Muscle of leg (tissue), 3 donors: ENCODE measurements at regions not wholly inside any gene's neighbourhood (a gene's known extent, or its start where the extent isn't known, plus 50 kb on each side); places are given as distances from the start of the nearest gene placed in this dataset.
A peak's percentile ranks its signal among the peaks of the same experiment; 100 is the strongest.

Source experiments
- DNase-seq: peaks from one replicate; pipeline ENCODE4 v3.0.0; 2013
- H3K27ac ChIP-seq: one replicate; pipeline ENCODE4 v1.5.1; 2013; ENCODE audit warnings: mild to moderate bottlenecking, low read length, control low read depth
- H3K27me3 ChIP-seq: one replicate; pipeline ENCODE4 v1.6.1; 2013; ENCODE audit warnings: low read length; ENCODE audit not compliant: control insufficient read depth, insufficient read depth
- H3K36me3 ChIP-seq: one replicate; pipeline ENCODE4 v1.6.1; 2013; ENCODE audit warnings: low read length; ENCODE audit not compliant: control insufficient read depth, insufficient read depth
- H3K4me1 ChIP-seq: one replicate; pipeline ENCODE4 v1.6.1; 2013; ENCODE audit warnings: low read length; ENCODE audit not compliant: control insufficient read depth, insufficient read depth
- H3K4me3 ChIP-seq: one replicate; pipeline ENCODE4 v1.5.1; 2013; ENCODE audit warnings: low read length, control low read depth
- H3K9me3 ChIP-seq: replicated peaks from 2 replicates; pipeline ENCODE4 v1.6.1; 2013; ENCODE audit warnings: low read depth, low read length; ENCODE audit not compliant: control insufficient read depth
- WGBS: methylation state at CpG from one replicate; pipeline ENCODE4 v1.1.5; 2013; ENCODE audit warnings: missing lambda C conversion rate; ENCODE audit not compliant: insufficient coverage; 5-methylcytosine and 5-hydroxymethylcytosine counted together

- H3K4me1 ChIP-seq, result no peaks in the 10 kb centered on the region
- no peaks in the 10 kb centered on the region for H3K36me3 ChIP-seq
- no peaks in the 10 kb centered on the region for H3K9me3 ChIP-seq
- no CpG with 5 or more reads among the region's 3 CpGs for WGBS
- H3K4me3 ChIP-seq, result no peak overlapping the region
- DNase-seq, result no peak
- no peak overlapping the region for H3K27ac ChIP-seq
- H3K27me3 ChIP-seq, result no peaks in the 10 kb centered on the region
Observed at GRCh38 chr3:87076946-87077345, 86.0 kb upstream of the VGLL3 start.

DNA sequence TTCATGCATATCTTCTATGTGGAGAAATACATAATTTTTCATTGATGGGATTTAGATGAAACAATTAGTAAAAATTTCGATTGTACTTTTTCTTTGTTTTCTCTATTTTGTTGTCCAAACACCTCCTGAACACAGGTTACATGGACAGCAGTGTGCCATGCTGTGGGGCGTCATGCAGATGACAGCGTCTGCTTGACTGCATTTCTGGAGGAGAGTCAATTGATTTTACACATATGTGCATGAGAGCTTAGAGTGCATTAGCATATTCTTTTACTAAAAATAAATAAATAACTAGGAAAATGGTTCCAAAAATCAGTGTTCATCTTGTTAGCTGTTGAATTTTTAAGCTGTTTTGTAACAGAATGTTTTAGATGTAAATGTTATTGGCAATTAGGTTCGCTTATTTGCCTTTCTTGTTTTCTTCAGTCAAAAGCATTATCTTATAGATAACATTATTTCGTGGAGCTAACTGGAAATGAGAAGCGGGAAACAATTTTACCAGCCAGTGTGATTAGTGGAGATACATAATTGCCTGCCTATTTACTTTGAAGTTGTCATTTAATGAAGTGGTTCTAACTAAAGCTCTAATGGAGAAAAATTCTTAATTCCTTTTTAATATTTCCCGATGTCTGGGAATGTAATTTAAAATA, 82.7 kb upstream of the VGLL3 start:
- Histone ChIP-seq H3K4me1 (peaks cover 2% of the 10 kb centered on the region), H3K9me3 (no peaks in the 10 kb centered on the region), H3K36me3 (no peaks in the 10 kb centered on the region), H3K27me3 (no peaks in the 10 kb centered on the region), H3K4me3 (no peak overlapping the region), H3K27ac (no peak overlapping the region)
- DNase-seq, result no peak
- no CpG with 5 or more reads among the region's 7 CpGs for WGBS

DNA sequence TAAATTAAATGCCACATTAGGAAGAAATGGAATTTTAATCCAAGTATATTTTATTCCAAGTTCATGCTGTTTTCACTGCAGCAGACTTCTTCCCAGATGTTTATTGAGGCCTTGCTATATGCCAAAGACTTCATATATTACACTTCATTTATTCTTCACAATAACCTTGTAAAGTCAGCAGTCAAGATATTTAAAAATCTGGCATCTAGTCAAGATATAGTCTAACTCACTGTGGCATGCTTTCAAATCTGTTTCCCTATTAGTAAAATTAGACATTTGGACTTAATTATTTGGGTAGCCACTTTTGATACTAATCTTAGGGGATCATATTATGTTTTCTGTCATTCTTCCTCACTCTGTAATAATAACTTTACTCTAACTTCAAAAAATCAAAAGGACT, 81.5 kb upstream of the VGLL3 start:
- Histone ChIP-seq H3K27ac (no peak overlapping the region), H3K36me3 (no peaks in the 10 kb centered on the region), H3K9me3 (no peaks in the 10 kb centered on the region), H3K4me3 (no peak overlapping the region), H3K4me1 (peaks cover 2% of the 10 kb centered on the region), H3K27me3 (no peaks in the 10 kb centered on the region)
- DNase-seq, result no peak

DNA sequence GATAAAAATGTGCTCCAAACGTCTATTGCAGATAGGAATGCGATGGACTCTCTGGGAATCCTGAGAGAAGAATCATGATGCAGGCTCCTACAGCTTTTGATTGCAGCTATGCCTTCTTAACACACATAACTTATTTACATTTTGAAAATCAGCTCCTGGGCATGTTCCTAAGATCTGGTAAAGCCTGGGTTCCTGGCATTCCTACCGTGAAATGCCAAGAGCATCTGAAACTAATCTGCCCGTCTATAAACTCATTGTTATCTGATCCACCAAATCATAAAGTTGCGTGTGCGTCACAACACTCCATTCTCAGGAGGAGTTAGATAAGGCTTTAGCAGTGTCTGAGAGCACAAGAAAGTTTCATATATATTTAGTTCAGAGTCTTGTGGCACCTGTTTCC, 79.0 kb upstream of the VGLL3 start:
- WGBS, result 71% methylated on average over 1 of the region's 6 CpGs
- Histone ChIP-seq H3K27ac (no peak overlapping the region), H3K36me3 (no peaks in the 10 kb centered on the region), H3K4me3 (no peak overlapping the region), H3K9me3 (no peaks in the 10 kb centered on the region), H3K4me1 (peaks cover 2% of the 10 kb centered on the region), H3K27me3 (no peaks in the 10 kb centered on the region)
- no peak for DNase-seq

DNA sequence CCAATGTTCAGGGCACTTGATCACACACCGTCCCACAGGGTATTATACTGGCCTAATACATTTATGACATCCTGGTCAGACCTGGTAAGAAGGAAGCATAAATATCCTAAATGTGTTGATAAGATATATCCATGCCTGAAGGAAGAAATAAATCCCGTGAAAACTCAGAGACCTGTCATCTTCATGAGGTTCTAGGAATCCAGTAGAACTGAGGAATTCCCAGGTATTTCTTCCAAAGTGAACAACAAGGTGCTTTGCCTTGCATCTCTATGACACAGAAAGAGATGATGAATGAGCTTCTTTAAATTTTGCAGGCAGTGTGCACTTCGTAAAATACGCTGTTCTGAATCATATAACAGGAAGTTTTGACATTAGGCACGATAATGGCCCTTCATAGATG, 78.1 kb upstream of the VGLL3 start:
- H3K4me1 ChIP-seq, result peaks cover 2% of the 10 kb centered on the region
- H3K27me3 ChIP-seq, result no peaks in the 10 kb centered on the region
- H3K4me3 ChIP-seq, result no peak overlapping the region
- no peaks in the 10 kb centered on the region for H3K9me3 ChIP-seq
- no peak overlapping the region for H3K27ac ChIP-seq
- H3K36me3 ChIP-seq, result no peaks in the 10 kb centered on the region
- no peak for DNase-seq
- 84% methylated on average over 3 of the region's 5 CpGs for WGBS

DNA sequence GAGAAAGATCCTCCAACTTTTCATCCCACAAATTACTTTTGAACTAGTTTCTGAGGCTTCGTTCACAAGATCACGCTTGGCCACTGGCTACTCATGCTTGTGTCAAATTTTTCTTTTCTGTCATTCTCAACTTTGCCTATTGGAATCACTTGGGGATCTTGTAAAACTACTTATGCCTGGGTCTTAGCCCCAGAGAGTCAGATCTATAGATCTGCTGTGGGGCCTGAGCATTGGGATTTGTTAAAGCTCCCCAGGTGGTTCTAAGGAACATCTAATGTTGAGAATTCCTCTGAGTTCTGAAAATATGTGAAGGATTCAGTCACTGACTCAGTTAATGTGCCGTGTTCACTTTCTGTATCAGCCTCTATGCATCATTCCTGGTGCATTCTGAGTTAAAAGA, 71.7 kb upstream of the VGLL3 start:
- WGBS, result 92% methylated on average over 2 of the region's 3 CpGs
- no peak overlapping the region for H3K27ac ChIP-seq
- H3K4me1 ChIP-seq, result no peaks in the 10 kb centered on the region
- H3K9me3 ChIP-seq, result no peaks in the 10 kb centered on the region
- no peak overlapping the region for H3K4me3 ChIP-seq
- no peaks in the 10 kb centered on the region for H3K27me3 ChIP-seq
- DNase-seq, result no peak
- no peaks in the 10 kb centered on the region for H3K36me3 ChIP-seq

DNA sequence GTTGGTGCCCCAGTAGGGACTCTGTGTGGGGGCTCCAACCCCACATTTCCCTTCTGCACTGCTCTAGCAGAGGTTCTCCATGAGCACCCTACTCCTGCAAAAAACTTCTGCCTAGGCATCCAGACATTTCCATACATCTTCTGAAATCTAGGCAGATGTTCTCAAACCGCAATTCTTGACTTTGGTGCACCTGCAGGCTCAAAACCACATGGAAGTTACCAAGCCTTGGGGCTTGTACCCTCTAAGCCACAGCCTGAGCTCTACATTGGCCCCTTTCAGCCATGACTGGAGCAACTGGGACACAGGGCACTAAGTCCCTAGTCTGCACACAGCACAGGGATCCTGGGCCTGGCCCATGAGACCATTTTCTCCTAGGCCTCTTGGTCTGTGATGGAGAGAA, 66.5 kb upstream of the VGLL3 start:
- no peak overlapping the region for H3K27ac ChIP-seq
- WGBS, result 100% methylated on average over 1 of the region's 1 CpG
- H3K9me3 ChIP-seq, result no peaks in the 10 kb centered on the region
- no peak overlapping the region for H3K4me3 ChIP-seq
- no peaks in the 10 kb centered on the region for H3K27me3 ChIP-seq
- no peaks in the 10 kb centered on the region for H3K4me1 ChIP-seq
- H3K36me3 ChIP-seq, result no peaks in the 10 kb centered on the region
- no peak for DNase-seq

DNA sequence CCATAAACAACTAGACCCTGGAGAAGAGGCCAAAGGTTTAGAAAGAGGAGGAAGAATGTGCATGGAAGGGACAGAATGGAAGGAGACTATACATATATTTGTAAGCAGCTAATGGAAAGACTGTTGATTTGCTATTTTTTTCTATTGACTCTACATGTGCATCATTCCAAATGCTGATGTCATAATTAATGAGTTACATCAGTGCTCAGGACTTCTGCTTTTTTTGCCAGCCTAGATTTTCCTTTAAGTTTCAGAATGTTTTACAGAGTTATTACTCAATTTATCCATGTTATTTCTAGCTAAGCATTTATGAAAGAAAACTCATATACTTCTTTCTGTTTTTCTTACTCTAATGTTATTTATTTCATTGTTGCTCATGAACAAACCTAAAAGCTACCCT, 62.6 kb upstream of the VGLL3 start:
- H3K9me3 ChIP-seq, result no peaks in the 10 kb centered on the region
- H3K27ac ChIP-seq, result no peak overlapping the region
- no peaks in the 10 kb centered on the region for H3K27me3 ChIP-seq
- DNase-seq, result peak; percentile 21
- H3K4me3 ChIP-seq, result no peak overlapping the region
- H3K4me1 ChIP-seq, result no peaks in the 10 kb centered on the region
- H3K36me3 ChIP-seq, result no peaks in the 10 kb centered on the region

DNA sequence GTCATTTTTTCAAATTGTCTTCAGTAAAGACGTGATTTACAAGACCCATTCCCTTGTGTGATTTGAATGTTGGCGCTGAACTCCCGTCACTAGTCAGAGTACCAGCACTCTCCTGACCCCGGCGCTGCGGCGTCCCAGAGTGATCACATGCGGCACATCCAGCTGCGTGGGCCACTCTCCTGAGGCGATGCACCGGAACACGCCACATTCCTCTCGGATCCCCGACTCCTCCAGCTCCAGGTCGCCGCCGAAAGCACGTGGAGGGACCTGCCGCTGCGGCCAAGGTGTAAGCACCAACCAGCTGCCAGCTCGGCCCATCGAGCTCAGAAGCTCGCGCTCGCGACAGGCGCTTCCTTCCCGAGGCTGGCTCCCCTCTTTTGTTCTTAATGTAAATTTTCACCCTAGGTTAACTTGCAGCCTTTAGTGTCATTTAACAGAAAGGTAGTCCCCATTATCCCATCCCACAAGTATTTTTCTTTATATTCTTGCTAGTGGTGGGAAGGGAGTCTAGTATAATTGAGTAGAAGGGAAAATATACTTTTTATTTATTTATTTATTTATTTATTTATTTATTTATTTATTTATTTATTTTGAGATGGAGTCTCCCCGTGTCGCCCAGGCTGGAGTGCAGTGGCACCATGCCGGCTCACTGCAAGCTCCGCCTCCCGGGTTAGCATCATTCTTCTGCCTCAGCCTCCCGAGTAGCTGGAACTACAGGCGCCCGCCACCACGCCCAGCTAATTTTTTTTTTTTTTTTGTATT, 61.7 kb upstream of the VGLL3 start:
- no peaks in the 10 kb centered on the region for H3K9me3 ChIP-seq
- DNase-seq, result no peak
- 67% methylated on average over 27 of the region's 37 CpGs for WGBS
- H3K4me1 ChIP-seq, result no peaks in the 10 kb centered on the region
- no peak overlapping the region for H3K4me3 ChIP-seq
- no peak overlapping the region for H3K27ac ChIP-seq
- H3K36me3 ChIP-seq, result no peaks in the 10 kb centered on the region
- H3K27me3 ChIP-seq, result no peaks in the 10 kb centered on the region

- Histone ChIP-seq H3K4me1 (no peaks in the 10 kb centered on the region), H3K36me3 (no peaks in the 10 kb centered on the region), H3K4me3 (no peak overlapping the region), H3K27ac (no peak overlapping the region), H3K9me3 (no peaks in the 10 kb centered on the region), H3K27me3 (no peaks in the 10 kb centered on the region)
- DNase-seq, result no peak
- no CpG with 5 or more reads among the region's 2 CpGs for WGBS
Observed at GRCh38 chr3:87047852-87048251, 56.9 kb upstream of the VGLL3 start.

DNA sequence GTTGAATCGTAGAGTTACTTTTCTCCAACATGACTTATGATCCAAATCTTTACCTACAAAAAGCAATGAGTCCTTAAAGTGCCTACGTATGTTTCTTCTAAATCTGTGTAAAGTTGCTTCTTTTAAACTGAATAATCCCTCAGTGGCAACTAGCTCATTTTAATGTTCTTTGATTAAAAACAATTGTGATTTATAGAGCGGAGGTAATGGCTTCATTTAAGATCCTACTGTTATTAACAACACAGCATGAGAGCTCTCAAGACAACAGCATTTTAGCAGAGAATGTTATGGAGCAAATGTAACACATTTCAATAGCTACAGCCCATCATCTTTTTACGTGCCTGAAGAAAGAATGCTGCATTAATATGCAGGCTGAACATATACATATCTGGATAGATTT, 55.3 kb upstream of the VGLL3 start:
- Histone ChIP-seq H3K4me3 (no peak overlapping the region), H3K27ac (no peak overlapping the region), H3K4me1 (no peaks in the 10 kb centered on the region), H3K9me3 (no peaks in the 10 kb centered on the region), H3K27me3 (no peaks in the 10 kb centered on the region), H3K36me3 (no peaks in the 10 kb centered on the region)
- DNase-seq, result no peak
- WGBS, result no CpG with 5 or more reads among the region's 4 CpGs
